Tibial nerve (tissue), 3 donors: ENCODE measurements at regions not wholly inside any gene's neighbourhood (a gene's known extent, or its start where the extent isn't known, plus 50 kb on each side); places are given as distances from the start of the nearest gene placed in this dataset.

ENCODE experiments used
- POLR2A ChIP-seq, 2 donors: fragments of 450-650 bp; IDR thresholded peaks; one replicate each; pipeline ENCODE4 v1.6.1; 2017; ENCODE audit warnings: antibody characterized with exemption in 2 of 2, mild to moderate bottlenecking in 2 of 2, moderate library complexity in 2 of 2
- TF ChIP-seq, protein P1 (sequence below), 5 experiments: fragments of 200-600 bp in 3 of 5; fragments of 450-650 bp in 2 of 5; sonication (generic) in 3 of 5; IDR thresholded peaks; one replicate each; pipeline ENCODE4 v1.5.1; 2016 to 2019; ENCODE audit warnings: antibody characterized with exemption in 5 of 5, mild to moderate bottlenecking in 3 of 5, moderate library complexity in 2 of 5

- TF ChIP-seq, protein P1, sequence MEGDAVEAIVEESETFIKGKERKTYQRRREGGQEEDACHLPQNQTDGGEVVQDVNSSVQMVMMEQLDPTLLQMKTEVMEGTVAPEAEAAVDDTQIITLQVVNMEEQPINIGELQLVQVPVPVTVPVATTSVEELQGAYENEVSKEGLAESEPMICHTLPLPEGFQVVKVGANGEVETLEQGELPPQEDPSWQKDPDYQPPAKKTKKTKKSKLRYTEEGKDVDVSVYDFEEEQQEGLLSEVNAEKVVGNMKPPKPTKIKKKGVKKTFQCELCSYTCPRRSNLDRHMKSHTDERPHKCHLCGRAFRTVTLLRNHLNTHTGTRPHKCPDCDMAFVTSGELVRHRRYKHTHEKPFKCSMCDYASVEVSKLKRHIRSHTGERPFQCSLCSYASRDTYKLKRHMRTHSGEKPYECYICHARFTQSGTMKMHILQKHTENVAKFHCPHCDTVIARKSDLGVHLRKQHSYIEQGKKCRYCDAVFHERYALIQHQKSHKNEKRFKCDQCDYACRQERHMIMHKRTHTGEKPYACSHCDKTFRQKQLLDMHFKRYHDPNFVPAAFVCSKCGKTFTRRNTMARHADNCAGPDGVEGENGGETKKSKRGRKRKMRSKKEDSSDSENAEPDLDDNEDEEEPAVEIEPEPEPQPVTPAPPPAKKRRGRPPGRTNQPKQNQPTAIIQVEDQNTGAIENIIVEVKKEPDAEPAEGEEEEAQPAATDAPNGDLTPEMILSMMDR (IDR thresholded peaks at IDR 0.05), result no peak
- TF ChIP-seq POLR2A (IDR thresholded peaks at IDR 0.05), result no peak
Measured at GRCh38 chr4:19735012-19735411, 516.7 kb upstream of the SLIT2 start.
